ENCODE measurements at regions not wholly inside any gene's neighbourhood (a gene's known extent, or its start where the extent isn't known, plus 50 kb on each side); places are given as distances from the start of the nearest gene placed in this dataset.

DNA sequence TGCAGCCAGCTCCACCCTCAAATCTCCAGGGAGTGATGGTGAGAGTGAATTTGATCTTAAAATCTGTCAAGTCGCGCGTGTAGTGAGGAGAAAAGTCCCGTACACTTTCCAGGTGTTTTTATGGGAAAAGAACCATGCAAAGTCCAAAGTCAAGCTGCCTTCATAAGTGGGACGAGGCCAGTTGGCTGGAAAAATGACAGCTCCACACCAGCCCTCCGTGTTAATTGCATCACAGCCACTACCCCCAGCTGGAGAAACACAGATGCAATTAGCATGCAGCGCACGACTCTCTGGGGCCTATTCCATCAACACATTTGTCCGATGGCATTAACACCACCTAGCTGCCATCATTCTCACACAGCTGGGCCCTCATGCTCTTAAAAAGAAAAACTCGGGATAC, 68.4 kb downstream of the KLHDC7A start:
- no peaks in the 10 kb centered on the region for H3K27me3 ChIP-seq (ENCODE audit: control insufficient read depth in 2 of 2, insufficient read depth in 2 of 2, low read length in 2 of 2)
- CTCF ChIA-PET: no interaction called here
- no TSS peak for BruUV-seq (replicated peaks)
- dilution Hi-C loops (cut with MboI; ENCODE audit: extremely low pct_ligation_motif_present, low sequenced_read_pairs): no loop called here
- POLR2A ChIA-PET: no interaction called here
- no peak overlapping the region for H3K27ac ChIP-seq (ENCODE audit: insufficient read depth, low read depth, low read length)
- no peaks in the 10 kb centered on the region for H3K79me2 ChIP-seq (ENCODE audit: control insufficient read depth, insufficient read depth, low read length)
- H4K20me1 ChIP-seq (replicated peaks; ENCODE audit: control insufficient read depth, extremely low read depth, insufficient read depth, low read length): no peaks in the 10 kb centered on the region
- intact Hi-C loops (cut with micrococcal nuclease): no loop called here
- no peaks in the 10 kb centered on the region for H3K4me1 ChIP-seq (ENCODE audit: control insufficient read depth, extremely low read depth, insufficient read depth, low read length)
- TF ChIP-seq POLR2A (IDR thresholded peaks at IDR 0.05; ENCODE audit: low read depth, low read length): no peak
- TF ChIP-seq JUN (IDR thresholded peaks at IDR 0.05; ENCODE audit: borderline replicate concordance, insufficient read depth, insufficient read length, low read depth): no peak
- no peak for TF ChIP-seq POLR2AphosphoS5 (IDR thresholded peaks at IDR 0.05; ENCODE audit: insufficient read depth, low read depth, low read length)
- TF ChIP-seq, protein P1, sequence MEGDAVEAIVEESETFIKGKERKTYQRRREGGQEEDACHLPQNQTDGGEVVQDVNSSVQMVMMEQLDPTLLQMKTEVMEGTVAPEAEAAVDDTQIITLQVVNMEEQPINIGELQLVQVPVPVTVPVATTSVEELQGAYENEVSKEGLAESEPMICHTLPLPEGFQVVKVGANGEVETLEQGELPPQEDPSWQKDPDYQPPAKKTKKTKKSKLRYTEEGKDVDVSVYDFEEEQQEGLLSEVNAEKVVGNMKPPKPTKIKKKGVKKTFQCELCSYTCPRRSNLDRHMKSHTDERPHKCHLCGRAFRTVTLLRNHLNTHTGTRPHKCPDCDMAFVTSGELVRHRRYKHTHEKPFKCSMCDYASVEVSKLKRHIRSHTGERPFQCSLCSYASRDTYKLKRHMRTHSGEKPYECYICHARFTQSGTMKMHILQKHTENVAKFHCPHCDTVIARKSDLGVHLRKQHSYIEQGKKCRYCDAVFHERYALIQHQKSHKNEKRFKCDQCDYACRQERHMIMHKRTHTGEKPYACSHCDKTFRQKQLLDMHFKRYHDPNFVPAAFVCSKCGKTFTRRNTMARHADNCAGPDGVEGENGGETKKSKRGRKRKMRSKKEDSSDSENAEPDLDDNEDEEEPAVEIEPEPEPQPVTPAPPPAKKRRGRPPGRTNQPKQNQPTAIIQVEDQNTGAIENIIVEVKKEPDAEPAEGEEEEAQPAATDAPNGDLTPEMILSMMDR (IDR thresholded peaks at IDR 0.05; ENCODE audit: extremely low read depth in 1 of 2, insufficient read depth in 1 of 2, low read depth in 1 of 2, low read length in 2 of 2): no peak
- DNase-seq (ENCODE audit: low read depth, low spot score): no peak
- H3K4me2 ChIP-seq (ENCODE audit: insufficient read depth, low read length): no peak overlapping the region
- no peaks in the 10 kb centered on the region for H3K36me3 ChIP-seq (ENCODE audit: control insufficient read depth in 2 of 2, extremely low read depth in 1 of 2, insufficient read depth in 2 of 2, low read length in 2 of 2)
- H2AFZ ChIP-seq (ENCODE audit: low read depth, low read length): no peak overlapping the region
- no peak overlapping the region for H3K4me3 ChIP-seq (replicated peaks in 1 of 3; ENCODE audit: insufficient read depth in 1 of 3, low read depth in 1 of 3, low read length in 3 of 3)
- no peaks in the 10 kb centered on the region for H3K9me3 ChIP-seq (replicated peaks; ENCODE audit: control insufficient read depth, insufficient read depth, low read length)
- H3K9ac ChIP-seq (replicated peaks; ENCODE audit: extremely low read depth, insufficient read depth, low read length): no peak overlapping the region
- no peak for FAIRE-seq
- no peaks in the 10 kb centered on the region for H3K9me1 ChIP-seq (replicated peaks; ENCODE audit: control insufficient read depth, extremely low read depth, insufficient read depth, low read length)

DNA sequence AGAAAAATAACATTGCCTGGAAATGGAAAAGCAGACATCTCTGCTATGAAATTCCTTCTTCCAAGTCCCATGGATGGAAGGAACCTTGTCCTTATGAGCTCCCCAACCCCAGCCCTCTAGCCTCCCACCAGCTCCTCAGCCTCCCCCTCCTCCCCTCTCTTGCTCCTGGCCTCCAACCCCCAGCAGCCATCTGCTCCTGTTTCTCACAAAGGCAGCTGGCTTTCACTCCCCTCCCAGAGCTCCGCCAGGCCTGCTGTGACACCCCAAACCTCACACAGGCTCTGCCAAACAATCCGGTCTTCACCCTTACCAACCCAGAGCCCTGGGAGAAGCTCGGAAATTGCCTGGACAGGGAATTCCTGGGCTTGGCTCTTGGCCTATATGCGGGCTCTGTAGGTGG, 69.2 kb downstream of the KLHDC7A start:
- H3K27ac ChIP-seq (ENCODE audit: insufficient read depth, low read depth, low read length): no peak overlapping the region
- no peaks in the 10 kb centered on the region for H3K4me1 ChIP-seq (ENCODE audit: control insufficient read depth, extremely low read depth, insufficient read depth, low read length)
- H3K4me3 ChIP-seq (replicated peaks in 1 of 3; ENCODE audit: insufficient read depth in 1 of 3, low read depth in 1 of 3, low read length in 3 of 3): no peak overlapping the region
- no TSS peak for BruUV-seq (replicated peaks)
- H3K9me1 ChIP-seq (replicated peaks; ENCODE audit: control insufficient read depth, extremely low read depth, insufficient read depth, low read length): no peaks in the 10 kb centered on the region
- H3K9me3 ChIP-seq (replicated peaks; ENCODE audit: control insufficient read depth, insufficient read depth, low read length): no peaks in the 10 kb centered on the region
- POLR2A ChIA-PET: no interaction called here
- H3K36me3 ChIP-seq (ENCODE audit: control insufficient read depth in 2 of 2, extremely low read depth in 1 of 2, insufficient read depth in 2 of 2, low read length in 2 of 2): no peaks in the 10 kb centered on the region
- H3K79me2 ChIP-seq (ENCODE audit: control insufficient read depth, insufficient read depth, low read length): no peaks in the 10 kb centered on the region
- CTCF ChIA-PET: no interaction called here
- H4K20me1 ChIP-seq (replicated peaks; ENCODE audit: control insufficient read depth, extremely low read depth, insufficient read depth, low read length): no peaks in the 10 kb centered on the region
- H3K9ac ChIP-seq (replicated peaks; ENCODE audit: extremely low read depth, insufficient read depth, low read length): no peak overlapping the region
- no peak for DNase-seq (ENCODE audit: low read depth, low spot score)
- FAIRE-seq: no peak
- no peak overlapping the region for H2AFZ ChIP-seq (ENCODE audit: low read depth, low read length)
- H3K4me2 ChIP-seq (ENCODE audit: insufficient read depth, low read length): no peak overlapping the region
- TF ChIP-seq POLR2A (IDR thresholded peaks at IDR 0.05; ENCODE audit: low read depth, low read length) (no peak), FOS (IDR thresholded peaks at IDR 0.05; ENCODE audit: borderline replicate concordance, insufficient read depth, low read length) (no peak), MYC (IDR thresholded peaks at IDR 0.05; ENCODE audit: low read depth, low read length) (no peak), POLR2AphosphoS5 (IDR thresholded peaks at IDR 0.05; ENCODE audit: insufficient read depth, low read depth, low read length) (no peak), EZH2 (IDR thresholded peaks at IDR 0.05; ENCODE audit: borderline replicate concordance, low read depth, low read length, severe bottlenecking) (no peak), GATA2 (IDR thresholded peaks at IDR 0.05; ENCODE audit: insufficient read depth, insufficient read length, low read depth, low read length) (no peak), JUN (IDR thresholded peaks at IDR 0.05; ENCODE audit: borderline replicate concordance, insufficient read depth, insufficient read length, low read depth) (no peak)
- TF ChIP-seq, protein P1 (IDR thresholded peaks at IDR 0.05; ENCODE audit: extremely low read depth in 1 of 2, insufficient read depth in 1 of 2, low read depth in 1 of 2, low read length in 2 of 2): no peak
- TF ChIP-seq, protein P2, sequence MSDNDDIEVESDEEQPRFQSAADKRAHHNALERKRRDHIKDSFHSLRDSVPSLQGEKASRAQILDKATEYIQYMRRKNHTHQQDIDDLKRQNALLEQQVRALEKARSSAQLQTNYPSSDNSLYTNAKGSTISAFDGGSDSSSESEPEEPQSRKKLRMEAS (IDR thresholded peaks at IDR 0.05; ENCODE audit: insufficient read depth, insufficient read length): no peak
- intact Hi-C loops (cut with micrococcal nuclease): no loop called here
- no peaks in the 10 kb centered on the region for H3K27me3 ChIP-seq (ENCODE audit: control insufficient read depth in 2 of 2, insufficient read depth in 2 of 2, low read length in 2 of 2)
- dilution Hi-C loops (cut with MboI; ENCODE audit: extremely low pct_ligation_motif_present, low sequenced_read_pairs): no loop called here
